ENCODE measurements at regions not wholly inside any gene's neighbourhood (a gene's known extent, or its start where the extent isn't known, plus 50 kb on each side); places are given as distances from the start of the nearest gene placed in this dataset.

- no peak for DNase-seq
Measured at GRCh38 chr6:11633741-11634509, 96.4 kb downstream of the TMEM170B start.

GRCh38 chr6:11634948-11635347 is 97.4 kb downstream of the TMEM170B start:
- DNase-seq, result no peak

GRCh38 chr6:11636121-11636520 is 98.6 kb downstream of the TMEM170B start:
- DNase-seq, result no peak

GRCh38 chr6:11637266-11637665 is 99.7 kb downstream of the TMEM170B start:
- no peak for DNase-seq

- DNase-seq, result no peak
Measured at GRCh38 chr6:11639376-11640235, 102.1 kb downstream of the TMEM170B start.

- DNase-seq, result no peak
Measured at GRCh38 chr6:11640486-11640885, 102.9 kb downstream of the TMEM170B start.

GRCh38 chr6:11644071-11644470 is 106.5 kb downstream of the TMEM170B start:
- no peak for DNase-seq

GRCh38 chr6:11644601-11645000 is 107.1 kb downstream of the TMEM170B start:
- DNase-seq, result no peak

GRCh38 chr6:11645016-11645415 is 107.5 kb downstream of the TMEM170B start:
- no peak for DNase-seq

- DNase-seq, result no peak
Measured at GRCh38 chr6:11648436-11648775, 110.9 kb downstream of the TMEM170B start.

- DNase-seq, result no peak
Measured at GRCh38 chr6:11648889-11649288, 111.3 kb downstream of the TMEM170B start.

GRCh38 chr6:11650025-11650696 is 112.6 kb downstream of the TMEM170B start:
- DNase-seq, result no peak

- DNase-seq, result no peak
Measured at GRCh38 chr6:11650711-11651110, 113.2 kb downstream of the TMEM170B start.

- peak in 1 of 51 donors; percentile 20 for DNase-seq
Measured at GRCh38 chr6:11653028-11653583, 115.6 kb downstream of the TMEM170B start.

GRCh38 chr6:11654876-11655275 is 117.3 kb downstream of the TMEM170B start:
- DNase-seq, result no peak

- no peak for DNase-seq
Measured at GRCh38 chr6:11656491-11656890, 118.9 kb downstream of the TMEM170B start.

GRCh38 chr6:11659757-11660156 is 118.8 kb downstream of the ADTRP start:
- no peak for DNase-seq

GRCh38 chr6:11662323-11662722 is 116.3 kb downstream of the ADTRP start:
- DNase-seq, result no peak

- no peak for DNase-seq
Measured at GRCh38 chr6:11663519-11663918, 115.1 kb downstream of the ADTRP start.
